C4-2B (cell line): ENCODE measurements at regions not wholly inside any gene's neighbourhood (a gene's known extent, or its start where the extent isn't known, plus 50 kb on each side); places are given as distances from the start of the nearest gene placed in this dataset.

Experiments used
- H3K27ac ChIP-seq: fragments of 450-650 bp; 2 replicates; pipeline ENCODE4 v1.5.1; 2017
- CTCF ChIP-seq: fragments of 450-650 bp; conservative IDR thresholded peaks from 2 replicates; pipeline ENCODE4 v1.5.1; 2017; ENCODE audit warnings: mild to moderate bottlenecking
- ZFX ChIP-seq: fragments of 450-650 bp; IDR thresholded peaks from 2 replicates; pipeline ENCODE4 v1.6.1; 2017

GRCh38 chr4:17195461-17196275 lies 297.2 kb upstream of the LDB2 start:
- TF ChIP-seq ZFX (no peak), CTCF (no peak)
- no peak overlapping the region for H3K27ac ChIP-seq

GRCh38 chr4:17194586-17194985 lies 296.1 kb upstream of the LDB2 start:
- TF ChIP-seq CTCF: no peak
- TF ChIP-seq ZFX: no peak
- H3K27ac ChIP-seq: no peak overlapping the region

GRCh38 chr4:17189759-17190158 lies 291.3 kb upstream of the LDB2 start:
- TF ChIP-seq ZFX: no peak
- TF ChIP-seq CTCF: no peak
- no peak overlapping the region for H3K27ac ChIP-seq

- TF ChIP-seq ZFX (no peak), CTCF (no peak)
- H3K27ac ChIP-seq: no peak overlapping the region
Observed at GRCh38 chr4:17189401-17189720, 290.9 kb upstream of the LDB2 start.

- no peak overlapping the region for H3K27ac ChIP-seq
- no peak for TF ChIP-seq CTCF
- TF ChIP-seq ZFX: no peak
Observed at GRCh38 chr4:17188547-17189400, 290.3 kb upstream of the LDB2 start.

- no peak overlapping the region for H3K27ac ChIP-seq
Observed at GRCh38 chr4:17188125-17188524, 289.7 kb upstream of the LDB2 start.

More at GRCh38 chr4:17188125-17188524, 289.7 kb upstream of the LDB2 start:
- TF ChIP-seq CTCF (no peak), ZFX (no peak)
